Common myeloid progenitor, CD34-positive (primary cell): ENCODE measurements at regions not wholly inside any gene's neighbourhood (a gene's known extent, or its start where the extent isn't known, plus 50 kb on each side); places are given as distances from the start of the nearest gene placed in this dataset.
A peak's percentile ranks its signal among the peaks of the same experiment; 100 is the strongest.

Source experiments
- CTCF ChIA-PET: fragments of 350-600 bp; sonication (Branson Sonifier 250); formaldehyde crosslinking; loops from one replicate; lab custom pipeline; 2021; ENCODE audit warnings: antibody characterized with exemption; lab: Charles Lee
- POLR2A ChIA-PET: fragments of 350-600 bp; sonication (Branson Sonifier 250); formaldehyde crosslinking; loops from one replicate; lab custom pipeline; 2021; ENCODE audit warnings: antibody characterized with exemption; lab: Charles Lee
- DNase-seq, 3 donors: peaks; one replicate each; pipeline versions ENCODE4 v3.0.0 to v3.0.0-alpha.2; 2013
- H3K27ac ChIP-seq, 2 experiments: 1 replicate in 1 of 2; 2 replicates in 1 of 2; pipeline ENCODE4 v1.7.0; 2013; ENCODE audit warnings: inconsistent platforms in 2 of 2, low read length in 2 of 2, mild to moderate bottlenecking in 2 of 2, low read depth in 1 of 2, moderate library complexity in 1 of 2; ENCODE audit not compliant: severe bottlenecking in 2 of 2, insufficient read depth in 1 of 2, poor library complexity in 1 of 2
- H3K27me3 ChIP-seq, 5 experiments: replicated peaks in 2 of 5; 1 replicate in 3 of 5; 2 replicates in 2 of 5; pipeline versions ENCODE4 v1.6.1 to v1.7.0; 2013; ENCODE audit warnings: low read length in 4 of 5, mild to moderate bottlenecking in 2 of 5, moderate library complexity in 2 of 5, inconsistent platforms in 1 of 5; ENCODE audit not compliant: insufficient read depth in 5 of 5, control insufficient read depth in 4 of 5
- H3K36me3 ChIP-seq, 4 experiments: 1 replicate in 2 of 4; 2 replicates in 2 of 4; pipeline versions ENCODE4 v1.6.1 to v1.7.0; 2013; ENCODE audit warnings: low read length in 3 of 4, control low read depth in 1 of 4, mild to moderate bottlenecking in 1 of 4; ENCODE audit not compliant: control insufficient read depth in 4 of 4, insufficient read depth in 4 of 4
- H3K4me1 ChIP-seq, 4 experiments: 1 replicate in 3 of 4; 2 replicates in 1 of 4; pipeline versions ENCODE4 v1.6.1 to v1.7.1; 2013; ENCODE audit warnings: low read length in 3 of 4, mild to moderate bottlenecking in 3 of 4, control low read depth in 1 of 4, inconsistent platforms in 1 of 4, moderate library complexity in 1 of 4; ENCODE audit not compliant: control insufficient read depth in 4 of 4, insufficient read depth in 4 of 4; ENCODE audit errors: control extremely low read depth in 1 of 4
- H3K4me3 ChIP-seq, 7 experiments: 1 replicate in 4 of 7; 2 replicates in 3 of 7; pipeline versions ENCODE4 v1.5.1 to v1.7.0; 2013; ENCODE audit warnings: mild to moderate bottlenecking in 7 of 7, low read length in 6 of 7, moderate library complexity in 6 of 7, inconsistent platforms in 2 of 7, low read depth in 2 of 7, control low read depth in 1 of 7; ENCODE audit not compliant: insufficient read depth in 4 of 7, control insufficient read depth in 1 of 7; ENCODE audit errors: extremely low read depth in 1 of 7
- H3K9me3 ChIP-seq, 5 experiments: 1 replicate in 4 of 5; 2 replicates in 1 of 5; pipeline versions ENCODE4 v1.6.1 to v1.7.1; 2013; ENCODE audit warnings: low read length in 4 of 5, mild to moderate bottlenecking in 2 of 5, inconsistent platforms in 1 of 5, low read depth in 1 of 5, moderate library complexity in 1 of 5; ENCODE audit not compliant: control insufficient read depth in 4 of 5, insufficient read depth in 2 of 5; ENCODE audit errors: control extremely low read depth in 1 of 5
- WGBS: methylation state at CpG from one replicate; pipeline ENCODE4 v1.1.5; 2013; ENCODE audit not compliant: insufficient coverage; 5-methylcytosine and 5-hydroxymethylcytosine counted together

DNA sequence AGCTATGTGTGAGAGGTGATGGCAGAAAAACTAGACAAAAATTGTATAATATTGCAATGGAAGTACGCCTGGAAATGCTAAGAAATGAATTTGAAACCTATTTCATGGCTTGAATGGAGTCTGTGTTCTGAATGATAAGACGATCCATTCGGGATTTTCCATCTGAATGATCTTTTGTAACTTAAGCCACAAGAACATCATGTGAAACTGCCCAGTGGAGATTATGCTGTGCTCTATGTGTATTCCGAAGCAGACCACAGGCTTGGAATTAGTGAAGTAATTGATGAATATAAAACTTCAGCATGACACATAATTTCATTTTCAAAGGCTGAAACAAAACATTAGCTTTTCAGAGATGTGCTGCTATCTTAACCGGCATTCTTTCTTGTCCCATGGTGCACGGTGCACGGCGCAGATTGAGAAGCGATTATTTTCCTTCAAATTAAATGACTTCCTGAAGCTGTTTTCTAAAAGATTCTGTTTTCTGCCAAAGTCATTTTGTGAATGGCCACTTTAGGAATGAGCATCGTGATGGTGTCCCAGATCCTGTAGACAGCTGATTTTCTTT lies 652.9 kb downstream of the PLA2G4A start:
- CTCF ChIA-PET = no interaction called here
- Histone ChIP-seq H3K9me3 (no peaks in the 10 kb centered on the region), H3K27ac (no peak overlapping the region), H3K27me3 (no peaks in the 10 kb centered on the region), H3K4me3 (no peak overlapping the region), H3K4me1 (no peaks in the 10 kb centered on the region), H3K36me3 (no peaks in the 10 kb centered on the region)
- 94% methylated on average over 7 of the region's 10 CpGs for WGBS
- no peak for DNase-seq
- POLR2A ChIA-PET = no interaction called here

DNA sequence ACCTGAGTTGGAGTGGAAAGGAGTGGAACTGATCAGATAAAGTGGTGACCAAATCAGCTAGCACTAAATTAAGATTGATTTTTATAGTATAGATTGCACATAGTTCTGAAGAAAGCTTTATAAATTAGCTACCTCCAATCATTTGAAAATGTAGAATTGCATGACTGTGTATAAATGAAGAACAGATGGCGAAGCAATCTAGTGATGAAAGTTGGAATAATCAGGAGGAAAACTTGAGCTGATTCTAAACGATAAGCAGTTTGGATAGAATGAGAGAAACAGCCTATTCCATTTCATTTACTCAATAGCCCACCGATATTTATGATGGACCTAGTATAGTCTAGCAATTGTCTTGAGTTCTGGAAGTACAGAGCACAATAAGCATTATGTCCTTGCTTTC lies 661.5 kb downstream of the PLA2G4A start:
- DNase-seq = no peak
- no peak overlapping the region for H3K27ac ChIP-seq
- H3K4me1 ChIP-seq = no peaks in the 10 kb centered on the region
- H3K4me3 ChIP-seq = no peak overlapping the region
- H3K36me3 ChIP-seq = no peaks in the 10 kb centered on the region
- 100% methylated on average over 1 of the region's 3 CpGs for WGBS
- H3K27me3 ChIP-seq = no peaks in the 10 kb centered on the region
- POLR2A ChIA-PET = no interaction called here
- CTCF ChIA-PET = interaction anchor here (0.8 kb wide), 1 partner anchor 13 kb away, joined by 3 read pairs; no protein-coding TSS in a partner anchor
- no peaks in the 10 kb centered on the region for H3K9me3 ChIP-seq

- Histone ChIP-seq H3K27me3 (no peaks in the 10 kb centered on the region), H3K36me3 (no peaks in the 10 kb centered on the region), H3K27ac (no peak overlapping the region), H3K4me3 (no peak overlapping the region), H3K9me3 (no peaks in the 10 kb centered on the region), H3K4me1 (no peaks in the 10 kb centered on the region)
- POLR2A ChIA-PET = no interaction called here
- no peak for DNase-seq
- CTCF ChIA-PET = no interaction called here
- WGBS = 84% methylated on average over 5 of the region's 5 CpGs
Measured at GRCh38 chr1:187491082-187491720, 662.5 kb downstream of the PLA2G4A start.

DNA sequence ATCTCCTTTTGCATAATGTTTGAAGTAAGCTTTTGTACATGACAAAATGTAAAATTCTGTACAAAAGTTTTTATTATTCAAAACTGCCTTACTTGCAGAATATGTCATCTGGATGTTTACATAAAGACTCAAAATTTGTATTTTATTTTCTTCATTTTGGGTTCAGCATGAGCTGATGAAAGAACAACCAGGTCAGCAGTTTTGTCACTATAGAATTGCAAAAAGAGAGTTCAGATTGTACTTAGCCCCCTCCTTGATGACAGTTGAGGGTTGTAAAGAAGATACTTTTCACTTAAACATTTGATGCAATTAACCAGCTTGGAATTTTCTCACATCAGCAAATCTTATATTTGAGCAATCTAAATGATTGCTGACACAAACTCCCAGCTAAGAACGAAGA lies 669.3 kb downstream of the PLA2G4A start:
- no peaks in the 10 kb centered on the region for H3K27me3 ChIP-seq
- ChIA-PET CTCF (no interaction called here), POLR2A (no interaction called here)
- no peak overlapping the region for H3K27ac ChIP-seq
- H3K9me3 ChIP-seq = no peaks in the 10 kb centered on the region
- DNase-seq = no peak
- no peaks in the 10 kb centered on the region for H3K4me1 ChIP-seq
- no peak overlapping the region for H3K4me3 ChIP-seq
- no CpG with 5 or more reads among the region's 1 CpG for WGBS
- no peaks in the 10 kb centered on the region for H3K36me3 ChIP-seq

GRCh38 chr1:187504779-187505178 lies 676.0 kb downstream of the PLA2G4A start:
- no peak overlapping the region for H3K4me3 ChIP-seq
- no peaks in the 10 kb centered on the region for H3K27me3 ChIP-seq
- ChIA-PET POLR2A (no interaction called here), CTCF (no interaction called here)
- DNase-seq = peak in 1 of 3 donors; percentile 1
- H3K36me3 ChIP-seq = no peaks in the 10 kb centered on the region
- H3K4me1 ChIP-seq = no peaks in the 10 kb centered on the region
- H3K27ac ChIP-seq = no peak overlapping the region
- peaks cover 0 to 3% (median 0%) of the 10 kb centered on the region in 5 experiments for H3K9me3 ChIP-seq

- CTCF ChIA-PET = no interaction called here
Measured at GRCh38 chr1:187509091-187509490, 680.3 kb downstream of the PLA2G4A start.

GRCh38 chr1:187513190-187513589 lies 684.4 kb downstream of the PLA2G4A start:
- H3K27ac ChIP-seq = no peak overlapping the region

More at GRCh38 chr1:187509091-187509490, 680.3 kb downstream of the PLA2G4A start:
- no peaks in the 10 kb centered on the region for H3K27me3 ChIP-seq
- POLR2A ChIA-PET = no interaction called here
- H3K9me3 ChIP-seq = peaks cover 0 to 3% (median 0%) of the 10 kb centered on the region in 5 experiments
- H3K36me3 ChIP-seq = no peaks in the 10 kb centered on the region
- no peak for DNase-seq
- no peak overlapping the region for H3K4me3 ChIP-seq
- H3K27ac ChIP-seq = no peak overlapping the region
- H3K4me1 ChIP-seq = no peaks in the 10 kb centered on the region

More at GRCh38 chr1:187513190-187513589, 684.4 kb downstream of the PLA2G4A start:
- Histone ChIP-seq H3K36me3 (no peaks in the 10 kb centered on the region), H3K27me3 (no peaks in the 10 kb centered on the region), H3K4me3 (no peak overlapping the region), H3K9me3 (no peaks in the 10 kb centered on the region), H3K4me1 (no peaks in the 10 kb centered on the region)
- DNase-seq = peak in 1 of 3 donors; percentile 1
- ChIA-PET CTCF (no interaction called here), POLR2A (no interaction called here)
- WGBS = 100% methylated on average over 5 of the region's 5 CpGs
